HG03039 (cell line): ENCODE measurements at regions not wholly inside any gene's neighbourhood (a gene's known extent, or its start where the extent isn't known, plus 50 kb on each side); places are given as distances from the start of the nearest gene placed in this dataset.
"Not testable (repeated sequence)": the region's sequence is repeated elsewhere in the genome, so short reads cannot be mapped to it uniquely, and the experiment has no call there.

Source experiments
- ATAC-seq: cut with Tn5 transposase; IDR thresholded peaks from one replicate; pipeline ENCODE4 v1.9.1; 2021; ENCODE audit warnings: mild to moderate bottlenecking, moderate library complexity; ENCODE audit not compliant: unreplicated experiment

GRCh38 chr20:6355754-6356451, 233.1 kb upstream of the FERMT1 start:
- no peak for ATAC-seq

DNA sequence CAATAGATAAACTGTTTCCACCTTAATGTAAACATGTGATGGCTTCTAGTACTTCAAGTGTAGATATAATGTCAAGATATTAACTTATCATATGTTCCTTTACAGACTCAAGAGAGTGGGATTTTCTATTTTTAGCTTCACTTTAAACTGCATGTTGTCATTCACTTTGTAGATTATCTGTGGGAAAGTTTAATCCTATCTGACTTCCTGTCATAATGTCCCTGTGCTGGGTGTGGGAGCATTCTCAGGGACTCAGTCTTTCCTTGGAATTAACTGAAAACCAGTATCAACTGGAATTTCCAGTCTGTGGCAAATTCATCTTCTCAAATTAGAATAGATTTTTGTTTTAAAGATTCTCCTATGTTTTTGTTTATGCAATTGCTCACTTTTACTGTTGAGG, 226.1 kb upstream of the FERMT1 start:
- no peak for ATAC-seq

- no peak for ATAC-seq
Measured at GRCh38 chr20:6347916-6348315, 225.1 kb upstream of the FERMT1 start.

DNA sequence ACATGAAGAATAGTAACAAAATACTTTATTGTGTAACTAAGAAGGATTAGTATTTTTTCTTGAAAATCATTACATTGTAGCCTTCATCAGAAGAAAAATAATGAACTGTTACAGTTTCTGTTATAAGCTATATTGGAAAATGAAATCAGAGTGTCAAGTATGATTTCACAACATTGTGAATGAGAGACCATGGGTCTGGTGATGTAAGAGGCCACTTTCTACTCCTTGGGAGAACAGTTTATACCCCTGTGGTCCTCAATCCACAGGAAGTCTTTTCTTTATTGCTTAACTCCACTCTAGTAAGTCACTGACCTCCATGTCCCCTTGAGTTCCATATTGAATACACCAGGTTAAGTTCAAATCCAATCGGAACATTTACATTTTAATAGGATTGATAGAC, 218.7 kb upstream of the FERMT1 start:
- ATAC-seq, result no peak

- no peak for ATAC-seq
Measured at GRCh38 chr20:6339176-6339575, 216.3 kb upstream of the FERMT1 start.

- no peak for ATAC-seq
Measured at GRCh38 chr20:6333110-6333509, 210.3 kb upstream of the FERMT1 start.

- not testable (repeated sequence) for ATAC-seq
Measured at GRCh38 chr20:6321235-6321634, 198.4 kb upstream of the FERMT1 start.

- ATAC-seq, result no peak
Measured at GRCh38 chr20:6311841-6312655, 189.2 kb upstream of the FERMT1 start.

- ATAC-seq, result no peak
Measured at GRCh38 chr20:6311097-6311496, 188.3 kb upstream of the FERMT1 start.

- ATAC-seq, result no peak
Measured at GRCh38 chr20:6305536-6305935, 182.7 kb upstream of the FERMT1 start.

- no peak for ATAC-seq
Measured at GRCh38 chr20:6302041-6302440, 179.2 kb upstream of the FERMT1 start.

DNA sequence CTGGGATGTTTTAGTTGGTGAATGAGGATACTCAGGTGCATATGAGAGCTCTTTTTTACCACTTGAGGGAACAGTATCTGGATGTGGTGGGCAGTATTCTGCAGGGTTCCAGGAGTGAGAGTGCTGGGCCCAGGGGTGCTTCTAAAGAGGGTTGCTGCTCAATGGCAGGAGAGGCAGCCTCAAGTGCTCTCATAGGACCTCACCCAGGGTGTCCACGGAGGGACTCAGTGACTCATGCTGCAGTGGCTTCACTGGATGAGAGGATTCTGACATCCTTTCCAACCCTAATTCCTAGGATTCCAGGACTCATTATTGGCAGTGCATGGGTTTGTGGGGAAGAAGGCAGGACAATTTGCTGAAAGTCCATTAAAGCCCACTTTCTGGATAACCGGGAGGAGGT, 176.6 kb upstream of the FERMT1 start:
- no peak for ATAC-seq

DNA sequence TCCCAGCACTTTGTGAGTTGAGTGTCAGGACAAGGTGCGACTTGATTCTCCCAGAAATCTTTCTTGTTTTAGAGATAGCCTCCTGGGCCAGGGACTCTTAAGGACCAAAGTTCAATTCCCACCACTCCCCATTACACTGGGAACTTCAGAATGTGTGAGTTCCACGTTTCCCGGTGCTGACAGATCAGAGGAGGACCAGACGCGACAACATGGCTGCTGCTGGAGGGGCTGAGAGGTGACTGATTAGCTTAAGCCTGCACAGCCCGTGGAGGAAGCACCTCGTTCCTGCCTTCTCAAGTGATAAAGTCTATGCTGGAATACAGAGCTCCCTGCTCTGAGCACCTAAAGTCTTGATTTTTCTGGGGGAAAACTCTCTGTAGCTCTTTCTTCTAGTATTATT, 175.2 kb upstream of the FERMT1 start:
- no peak for ATAC-seq

GRCh38 chr20:6295867-6296256, 173.0 kb upstream of the FERMT1 start:
- no peak for ATAC-seq

- no peak for ATAC-seq
Measured at GRCh38 chr20:6295127-6295866, 172.5 kb upstream of the FERMT1 start.

DNA sequence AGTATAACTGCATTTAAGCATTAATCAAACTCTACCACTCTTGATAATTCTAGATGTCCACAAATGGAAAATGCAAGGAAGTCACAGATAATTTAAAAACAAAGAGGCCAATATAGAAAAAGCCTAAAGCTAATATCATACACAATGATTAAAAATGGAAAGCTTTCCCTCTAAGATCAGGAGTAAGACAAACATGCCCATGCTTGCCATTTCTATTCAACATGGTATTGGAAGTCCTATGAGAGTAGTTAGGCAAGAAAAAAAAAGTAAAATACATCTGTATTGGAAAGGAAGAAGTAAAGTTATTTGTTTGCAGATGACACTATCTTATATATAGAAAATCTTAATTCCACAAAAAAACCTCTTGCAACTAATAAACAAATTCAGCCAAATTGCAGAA, 164.6 kb upstream of the FERMT1 start:
- ATAC-seq, result no peak

DNA sequence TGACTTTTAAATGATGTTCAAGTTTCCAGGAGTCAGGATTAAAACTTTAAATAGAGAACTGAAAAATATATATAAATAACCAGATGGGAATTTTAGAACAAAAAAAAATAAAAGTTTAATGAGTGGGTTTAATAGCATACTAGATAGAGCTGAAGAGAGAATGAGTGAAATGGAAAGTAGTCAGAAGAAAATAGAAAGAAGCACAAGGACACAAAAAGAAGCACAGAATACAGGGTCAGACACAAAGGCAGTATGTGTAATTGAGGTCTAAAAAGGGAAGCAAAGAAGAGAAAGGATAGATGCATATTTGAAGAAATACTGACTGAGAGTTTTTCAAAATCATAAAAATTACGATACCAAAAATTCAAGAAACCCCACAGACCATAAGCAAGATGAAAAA, 159.8 kb upstream of the FERMT1 start:
- no peak for ATAC-seq

DNA sequence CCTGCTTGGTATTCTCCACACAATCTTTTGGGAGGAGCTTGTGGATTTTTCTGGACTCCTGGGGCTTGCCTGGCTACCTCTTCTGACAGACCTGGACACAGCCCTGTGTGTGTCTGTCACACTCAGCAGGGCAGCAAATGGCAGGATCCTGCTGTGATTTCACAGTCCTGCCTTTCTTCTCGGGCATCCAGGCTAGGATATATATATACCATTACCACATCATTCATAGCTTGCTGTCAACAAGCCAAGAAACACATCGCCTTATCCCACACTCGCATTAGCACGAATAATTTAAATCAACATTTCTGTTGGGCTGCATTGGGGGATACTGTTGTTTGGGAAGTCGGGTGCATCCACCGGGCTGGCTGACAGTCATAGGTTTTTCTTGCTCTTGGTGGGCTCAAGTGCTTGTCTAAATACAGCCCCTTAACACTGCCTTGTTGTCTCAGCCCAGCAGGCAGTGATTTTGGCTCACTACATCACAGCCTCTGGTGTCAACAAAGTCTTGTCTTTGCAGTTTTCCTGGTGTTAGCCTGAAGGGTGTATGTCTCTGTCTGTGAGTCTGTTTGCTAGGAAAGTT, 154.9 kb upstream of the FERMT1 start:
- ATAC-seq, result no peak

DNA sequence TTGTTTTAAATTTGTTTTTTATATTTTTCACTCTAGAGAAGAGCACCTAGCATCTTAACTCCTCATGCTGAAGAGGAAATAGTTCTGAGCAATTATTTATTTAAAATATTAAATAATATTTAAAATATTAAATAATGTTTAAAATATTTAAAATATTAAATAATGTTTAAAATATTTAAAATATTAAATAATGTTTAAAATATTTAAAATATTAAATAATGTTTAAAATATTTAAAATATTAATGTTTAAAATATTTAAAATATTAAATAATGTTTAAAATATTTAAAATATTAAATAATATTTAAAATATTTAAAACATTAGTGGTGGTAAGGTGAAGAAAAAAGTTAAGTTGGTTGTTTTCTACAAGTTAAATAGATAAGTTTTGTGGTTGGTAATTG, 147.6 kb upstream of the FERMT1 start:
- not testable (repeated sequence) for ATAC-seq

DNA sequence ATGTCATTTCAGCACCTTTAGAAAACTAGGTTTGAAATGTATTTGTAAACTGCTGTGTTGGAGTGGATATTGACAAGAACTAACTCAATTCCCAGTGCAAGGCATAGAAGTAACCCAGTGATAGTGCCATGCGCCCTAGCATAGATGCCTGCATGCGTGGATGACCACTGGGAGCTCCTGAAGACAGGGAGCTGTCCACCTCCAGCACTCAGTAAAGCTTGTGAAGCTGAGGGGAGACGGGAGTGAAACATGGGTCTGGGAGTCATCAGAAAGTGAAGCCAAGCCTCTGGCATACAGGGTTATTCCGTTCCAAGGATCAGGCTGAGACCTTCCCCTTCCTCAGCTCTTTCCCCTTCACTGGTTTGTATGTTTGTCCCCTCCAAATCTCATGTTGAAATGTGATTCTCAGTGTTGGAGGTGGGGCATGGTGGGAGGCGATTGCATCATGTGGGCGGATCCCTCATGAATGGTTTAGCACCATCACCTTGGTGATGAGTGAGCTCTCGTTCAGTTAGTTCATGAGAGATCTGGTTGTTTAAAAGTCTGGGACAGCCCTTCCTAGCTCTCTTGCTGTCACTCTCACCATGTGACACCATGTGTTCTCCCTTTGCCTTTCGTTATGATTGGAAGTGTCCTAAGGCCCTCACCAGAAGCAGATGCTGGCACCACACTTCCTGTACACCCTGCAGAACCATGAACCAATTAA, 146.5 kb upstream of the FERMT1 start:
- no peak for ATAC-seq
